GM12872 (cell line): ENCODE measurements at regions not wholly inside any gene's neighbourhood (a gene's known extent, or its start where the extent isn't known, plus 50 kb on each side); places are given as distances from the start of the nearest gene placed in this dataset.

Experiments used
- CTCF ChIP-seq: IDR thresholded peaks from 3 replicates; pipeline ENCODE4 v1.5.1; 2011; ENCODE audit warnings: low read depth, mild to moderate bottlenecking, low read length, moderate library complexity; ENCODE audit not compliant: insufficient read depth

GRCh38 chr6:28748192-28748591 lies 175.6 kb downstream of the TRIM27 start:
- TF ChIP-seq CTCF, result no peak

GRCh38 chr6:28750926-28751458 lies 172.8 kb downstream of the TRIM27 start:
- no peak for TF ChIP-seq CTCF

GRCh38 chr6:28751514-28751913 lies 172.3 kb downstream of the TRIM27 start:
- TF ChIP-seq CTCF, result no peak

GRCh38 chr6:28751963-28752350 lies 171.8 kb downstream of the TRIM27 start:
- no peak for TF ChIP-seq CTCF

GRCh38 chr6:28757429-28758045 lies 166.2 kb downstream of the TRIM27 start:
- TF ChIP-seq CTCF, result no peak

- TF ChIP-seq CTCF, result no peak
Observed at GRCh38 chr6:28758046-28758817, 165.6 kb downstream of the TRIM27 start.

GRCh38 chr6:28758818-28759235 lies 165.0 kb downstream of the TRIM27 start:
- no peak for TF ChIP-seq CTCF
